Activated naive CD4-positive, alpha-beta T cell treated with anti-CD3 and anti-CD28 coated beads for 36 hours (primary cell): ENCODE measurements at regions not wholly inside any gene's neighbourhood (a gene's known extent, or its start where the extent isn't known, plus 50 kb on each side); places are given as distances from the start of the nearest gene placed in this dataset.

Experiments used
- CTCF ChIA-PET: fragments of 350-600 bp; sonication (Branson Sonifier 250); formaldehyde crosslinking; loops from one replicate; lab custom pipeline; 2021; ENCODE audit warnings: antibody characterized with exemption; lab: Charles Lee
- DNase-seq: peaks from one replicate; pipeline ENCODE4 v3.0.0-alpha.2; 2020
- H3K27ac Mint-ChIP-seq: one replicate; pipeline ENCODE4 v1.8.0; 2021; ENCODE audit warnings: mild to moderate bottlenecking, mixed read lengths
- H3K27me3 Mint-ChIP-seq: one replicate; pipeline ENCODE4 v1.8.0; 2021; ENCODE audit warnings: low read depth, mixed read lengths
- H3K36me3 Mint-ChIP-seq: one replicate; pipeline ENCODE4 v1.8.0; 2021; ENCODE audit warnings: low read depth, mixed read lengths
- H3K4me1 Mint-ChIP-seq: one replicate; pipeline ENCODE4 v1.8.0; 2021; ENCODE audit warnings: low read depth, mixed read lengths
- H3K4me3 Mint-ChIP-seq: one replicate; pipeline ENCODE4 v1.8.0; 2021; ENCODE audit warnings: mild to moderate bottlenecking, moderate library complexity, mixed read lengths
- H3K9me3 Mint-ChIP-seq: one replicate; pipeline ENCODE4 v1.8.0; 2021; ENCODE audit warnings: mixed read lengths
- intact Hi-C: fragments of 100-400 bp; cut with micrococcal nuclease; formaldehyde crosslinking; loops from one replicate; pipeline ENCODE4 v1.15.1; 2023

GRCh38 chr2:18993756-18994338 is 364.6 kb downstream of the OSR1 start:
- Mint-ChIP-seq H3K4me3 (no peak overlapping the region), H3K36me3 (no peaks in the 10 kb centered on the region), H3K27ac (no peak overlapping the region), H3K27me3 (no peaks in the 10 kb centered on the region), H3K4me1 (no peaks in the 10 kb centered on the region), H3K9me3 (no peaks in the 10 kb centered on the region)
- CTCF ChIA-PET: no interaction called here
- DNase-seq: no peak
- intact Hi-C loops: no loop called here

- H3K27me3 Mint-ChIP-seq: no peaks in the 10 kb centered on the region
- CTCF ChIA-PET: no interaction called here
- intact Hi-C loops: no loop called here
- no peaks in the 10 kb centered on the region for H3K36me3 Mint-ChIP-seq
- no peak for DNase-seq
- no peaks in the 10 kb centered on the region for H3K9me3 Mint-ChIP-seq
- H3K4me1 Mint-ChIP-seq: no peaks in the 10 kb centered on the region
- no peak overlapping the region for H3K4me3 Mint-ChIP-seq
- no peak overlapping the region for H3K27ac Mint-ChIP-seq
Measured at GRCh38 chr2:18991177-18992168, 366.9 kb downstream of the OSR1 start.

GRCh38 chr2:18988631-18989232 is 369.7 kb downstream of the OSR1 start:
- H3K4me1 Mint-ChIP-seq: no peaks in the 10 kb centered on the region
- no peak overlapping the region for H3K4me3 Mint-ChIP-seq
- no peak overlapping the region for H3K27ac Mint-ChIP-seq
- no peaks in the 10 kb centered on the region for H3K9me3 Mint-ChIP-seq
- H3K36me3 Mint-ChIP-seq: no peaks in the 10 kb centered on the region
- intact Hi-C loops: no loop called here
- CTCF ChIA-PET: no interaction called here
- no peak for DNase-seq
- no peaks in the 10 kb centered on the region for H3K27me3 Mint-ChIP-seq

GRCh38 chr2:18987592-18988073 is 370.8 kb downstream of the OSR1 start:
- Mint-ChIP-seq H3K4me1 (no peaks in the 10 kb centered on the region), H3K27ac (no peak overlapping the region), H3K27me3 (no peaks in the 10 kb centered on the region), H3K36me3 (no peaks in the 10 kb centered on the region), H3K4me3 (no peak overlapping the region), H3K9me3 (no peaks in the 10 kb centered on the region)
- DNase-seq: no peak
- CTCF ChIA-PET: no interaction called here
- intact Hi-C loops: no loop called here

- Mint-ChIP-seq H3K9me3 (no peaks in the 10 kb centered on the region), H3K27me3 (no peaks in the 10 kb centered on the region), H3K4me3 (no peak overlapping the region), H3K27ac (no peak overlapping the region), H3K36me3 (no peaks in the 10 kb centered on the region), H3K4me1 (no peaks in the 10 kb centered on the region)
- CTCF ChIA-PET: no interaction called here
- DNase-seq: no peak
- intact Hi-C loops: no loop called here
Measured at GRCh38 chr2:18987016-18987415, 371.4 kb downstream of the OSR1 start.

- Mint-ChIP-seq H3K9me3 (no peaks in the 10 kb centered on the region), H3K4me1 (no peaks in the 10 kb centered on the region), H3K27me3 (no peaks in the 10 kb centered on the region), H3K36me3 (no peaks in the 10 kb centered on the region), H3K27ac (no peak overlapping the region), H3K4me3 (no peak overlapping the region)
- intact Hi-C loops: no loop called here
- DNase-seq: no peak
- CTCF ChIA-PET: interaction anchor here (0.7 kb wide), 1 partner anchor 438 kb away, joined by 3 read pairs; no protein-coding TSS in a partner anchor
Measured at GRCh38 chr2:18986046-18986445, 372.4 kb downstream of the OSR1 start.

- H3K9me3 Mint-ChIP-seq: no peaks in the 10 kb centered on the region
- H3K27me3 Mint-ChIP-seq: no peaks in the 10 kb centered on the region
- H3K27ac Mint-ChIP-seq: no peak overlapping the region
- no peak for DNase-seq
- intact Hi-C loops: no loop called here
- no peaks in the 10 kb centered on the region for H3K4me1 Mint-ChIP-seq
- CTCF ChIA-PET: no interaction called here
- no peaks in the 10 kb centered on the region for H3K36me3 Mint-ChIP-seq
- H3K4me3 Mint-ChIP-seq: no peak overlapping the region
Measured at GRCh38 chr2:18980786-18981430, 377.5 kb downstream of the OSR1 start.

GRCh38 chr2:18980104-18980785 is 378.2 kb downstream of the OSR1 start:
- Mint-ChIP-seq H3K27me3 (no peaks in the 10 kb centered on the region), H3K27ac (no peak overlapping the region), H3K36me3 (no peaks in the 10 kb centered on the region), H3K9me3 (no peaks in the 10 kb centered on the region), H3K4me3 (no peak overlapping the region), H3K4me1 (no peaks in the 10 kb centered on the region)
- intact Hi-C loops: no loop called here
- CTCF ChIA-PET: no interaction called here
- no peak for DNase-seq

GRCh38 chr2:18977409-18977808 is 381.0 kb downstream of the OSR1 start:
- CTCF ChIA-PET: no interaction called here
- no peaks in the 10 kb centered on the region for H3K36me3 Mint-ChIP-seq
- DNase-seq: no peak
- no peak overlapping the region for H3K4me3 Mint-ChIP-seq
- no peaks in the 10 kb centered on the region for H3K4me1 Mint-ChIP-seq
- no peaks in the 10 kb centered on the region for H3K9me3 Mint-ChIP-seq
- H3K27ac Mint-ChIP-seq: no peak overlapping the region
- intact Hi-C loops: no loop called here
- no peaks in the 10 kb centered on the region for H3K27me3 Mint-ChIP-seq

- Mint-ChIP-seq H3K4me1 (no peaks in the 10 kb centered on the region), H3K9me3 (no peaks in the 10 kb centered on the region), H3K27me3 (no peaks in the 10 kb centered on the region), H3K36me3 (no peaks in the 10 kb centered on the region), H3K4me3 (no peak overlapping the region), H3K27ac (no peak overlapping the region)
- CTCF ChIA-PET: no interaction called here
- intact Hi-C loops: no loop called here
- no peak for DNase-seq
Measured at GRCh38 chr2:18976168-18976961, 382.1 kb downstream of the OSR1 start.

- Mint-ChIP-seq H3K27me3 (no peaks in the 10 kb centered on the region), H3K4me3 (no peak overlapping the region), H3K9me3 (no peaks in the 10 kb centered on the region), H3K4me1 (no peaks in the 10 kb centered on the region), H3K27ac (no peak overlapping the region), H3K36me3 (no peaks in the 10 kb centered on the region)
- CTCF ChIA-PET: no interaction called here
- no peak for DNase-seq
- intact Hi-C loops: no loop called here
Measured at GRCh38 chr2:18975506-18976167, 382.8 kb downstream of the OSR1 start.
